ENCODE measurements at regions not wholly inside any gene's neighbourhood (a gene's known extent, or its start where the extent isn't known, plus 50 kb on each side); places are given as distances from the start of the nearest gene placed in this dataset.

- no peak for TF ChIP-seq ARNT (IDR thresholded peaks at IDR 0.05)
- TF ChIP-seq ELF4 (IDR thresholded peaks at IDR 0.05): no peak
- TF ChIP-seq SUZ12 (IDR thresholded peaks at IDR 0.05): no peak
Observed at GRCh38 chr2:385061-385460, 97.2 kb upstream of the ALKAL2 start.

Measured in HEK293T (cell line).